ENCODE measurements at regions not wholly inside any gene's neighbourhood (a gene's known extent, or its start where the extent isn't known, plus 50 kb on each side); places are given as distances from the start of the nearest gene placed in this dataset.

DNA sequence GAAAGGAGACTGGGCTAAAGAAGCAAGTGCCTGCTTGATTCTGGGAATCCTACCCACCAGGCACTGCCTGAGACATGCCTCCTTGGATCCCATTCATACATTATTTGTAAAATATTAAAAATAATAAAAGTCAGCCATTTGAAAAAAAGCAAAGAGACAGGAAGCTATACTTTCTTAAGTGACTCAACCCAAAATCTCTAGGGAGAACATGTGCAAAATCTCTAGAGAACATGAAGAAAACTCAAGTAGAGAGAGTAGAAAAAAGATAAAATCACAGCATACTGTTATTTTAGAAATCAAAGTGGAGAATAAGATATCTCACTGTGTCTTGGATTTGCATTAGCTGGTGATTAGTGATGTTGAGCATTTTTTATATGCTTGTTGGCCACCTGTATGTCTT is 197.2 kb upstream of the GGTLC1 start:
- H3K4me1 ChIP-seq (ENCODE audit: insufficient read depth, low read length) = no peaks in the 10 kb centered on the region
- POLR2A ChIA-PET (ENCODE audit: unreplicated experiment) = no interaction called here
- ATAC-seq (no peak), DNase-seq (no peak)
- H3K9me3 ChIP-seq (ENCODE audit: low read length) = peaks cover 3% of the 10 kb centered on the region; the same call in 1 of the 2 replicates
- H3K9me2 ChIP-seq (replicated peaks; ENCODE audit: low read length) = no peaks in the 10 kb centered on the region
- H3K79me2 ChIP-seq (ENCODE audit: low read length) = no peaks in the 10 kb centered on the region
- CTCF ChIA-PET = no interaction called here
- no peak overlapping the region for H3K9ac ChIP-seq (ENCODE audit: low read length)
- BruUV-seq (replicated peaks) = no TSS peak
- no peak overlapping the region for H3K27ac ChIP-seq (ENCODE audit: low read length)
- no peaks in the 10 kb centered on the region for H3K36me3 ChIP-seq (ENCODE audit: low read depth, low read length)
- H3K27me3 ChIP-seq (ENCODE audit: low read length) = no peaks in the 10 kb centered on the region
- H3K4me2 ChIP-seq (ENCODE audit: low read length) = no peak overlapping the region
- no peak overlapping the region for H2AFZ ChIP-seq (ENCODE audit: low read length)
- no peak overlapping the region for H3K4me3 ChIP-seq (ENCODE audit: low read length)
- no peaks in the 10 kb centered on the region for H4K20me1 ChIP-seq (ENCODE audit: low read length)
- intact Hi-C loops (cut with micrococcal nuclease) = no loop called here
- no peak for TF ChIP-seq EZH2 (IDR thresholded peaks at IDR 0.05; ENCODE audit: low read length, unreplicated experiment)
- TF ChIP-seq, protein P1, sequence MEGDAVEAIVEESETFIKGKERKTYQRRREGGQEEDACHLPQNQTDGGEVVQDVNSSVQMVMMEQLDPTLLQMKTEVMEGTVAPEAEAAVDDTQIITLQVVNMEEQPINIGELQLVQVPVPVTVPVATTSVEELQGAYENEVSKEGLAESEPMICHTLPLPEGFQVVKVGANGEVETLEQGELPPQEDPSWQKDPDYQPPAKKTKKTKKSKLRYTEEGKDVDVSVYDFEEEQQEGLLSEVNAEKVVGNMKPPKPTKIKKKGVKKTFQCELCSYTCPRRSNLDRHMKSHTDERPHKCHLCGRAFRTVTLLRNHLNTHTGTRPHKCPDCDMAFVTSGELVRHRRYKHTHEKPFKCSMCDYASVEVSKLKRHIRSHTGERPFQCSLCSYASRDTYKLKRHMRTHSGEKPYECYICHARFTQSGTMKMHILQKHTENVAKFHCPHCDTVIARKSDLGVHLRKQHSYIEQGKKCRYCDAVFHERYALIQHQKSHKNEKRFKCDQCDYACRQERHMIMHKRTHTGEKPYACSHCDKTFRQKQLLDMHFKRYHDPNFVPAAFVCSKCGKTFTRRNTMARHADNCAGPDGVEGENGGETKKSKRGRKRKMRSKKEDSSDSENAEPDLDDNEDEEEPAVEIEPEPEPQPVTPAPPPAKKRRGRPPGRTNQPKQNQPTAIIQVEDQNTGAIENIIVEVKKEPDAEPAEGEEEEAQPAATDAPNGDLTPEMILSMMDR (conservative IDR thresholded peaks at IDR 0.05; ENCODE audit: low read depth, low read length) = no peak
- TF ChIP-seq EZH2phosphoT487 (IDR thresholded peaks at IDR 0.05; ENCODE audit: borderline replicate concordance, low read length) = no peak
- no peaks in the 10 kb centered on the region for H3F3A ChIP-seq (ENCODE audit: low read length, unreplicated experiment)

DNA sequence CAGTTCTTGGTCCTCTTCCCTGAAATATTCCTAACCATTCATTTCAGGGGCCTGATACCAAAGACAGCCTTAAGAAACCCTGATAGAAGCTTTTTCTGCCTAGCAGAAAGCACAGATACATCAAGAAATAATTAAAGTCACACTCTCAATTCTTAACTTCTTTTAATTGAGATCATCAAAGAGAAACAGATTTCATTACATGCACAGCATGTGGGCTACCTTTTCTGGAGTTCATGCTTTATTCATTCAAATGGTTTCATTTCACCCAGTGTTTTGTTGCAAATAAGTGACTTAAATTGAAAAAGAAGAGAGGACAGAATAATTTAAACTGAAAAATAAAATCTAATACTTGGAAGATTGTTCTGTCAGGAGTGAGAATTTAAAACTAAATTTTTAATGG is 192.6 kb upstream of the GGTLC1 start:
- DNase-seq (no peak), ATAC-seq (no peak)
- H3K36me3 ChIP-seq (ENCODE audit: low read depth, low read length) = peaks cover 7% of the 10 kb centered on the region
- ChIA-PET CTCF (no interaction called here), POLR2A (ENCODE audit: unreplicated experiment) (no interaction called here)
- H3K9ac ChIP-seq (ENCODE audit: low read length) = no peak overlapping the region
- no peak overlapping the region for H3K27ac ChIP-seq (ENCODE audit: low read length)
- no peak overlapping the region for H2AFZ ChIP-seq (ENCODE audit: low read length)
- intact Hi-C loops (cut with micrococcal nuclease) = no loop called here
- no TSS peak for BruUV-seq (replicated peaks)
- TF ChIP-seq EZH2phosphoT487 (IDR thresholded peaks at IDR 0.05; ENCODE audit: borderline replicate concordance, low read length) (no peak), EZH2 (IDR thresholded peaks at IDR 0.05; ENCODE audit: low read length, unreplicated experiment) (no peak)
- TF ChIP-seq, protein P1 (conservative IDR thresholded peaks at IDR 0.05; ENCODE audit: low read depth, low read length) = no peak
- no peak overlapping the region for H3K4me3 ChIP-seq (ENCODE audit: low read length)
- H4K20me1 ChIP-seq (ENCODE audit: low read length) = no peaks in the 10 kb centered on the region
- no peaks in the 10 kb centered on the region for H3K9me3 ChIP-seq (ENCODE audit: low read length)
- H3K9me2 ChIP-seq (replicated peaks; ENCODE audit: low read length) = no peaks in the 10 kb centered on the region
- no peaks in the 10 kb centered on the region for H3K27me3 ChIP-seq (ENCODE audit: low read length)
- no peaks in the 10 kb centered on the region for H3K79me2 ChIP-seq (ENCODE audit: low read length)
- no peaks in the 10 kb centered on the region for H3K4me1 ChIP-seq (ENCODE audit: insufficient read depth, low read length)
- H3K4me2 ChIP-seq (ENCODE audit: low read length) = no peak overlapping the region
- no peaks in the 10 kb centered on the region for H3F3A ChIP-seq (ENCODE audit: low read length, unreplicated experiment)

DNA sequence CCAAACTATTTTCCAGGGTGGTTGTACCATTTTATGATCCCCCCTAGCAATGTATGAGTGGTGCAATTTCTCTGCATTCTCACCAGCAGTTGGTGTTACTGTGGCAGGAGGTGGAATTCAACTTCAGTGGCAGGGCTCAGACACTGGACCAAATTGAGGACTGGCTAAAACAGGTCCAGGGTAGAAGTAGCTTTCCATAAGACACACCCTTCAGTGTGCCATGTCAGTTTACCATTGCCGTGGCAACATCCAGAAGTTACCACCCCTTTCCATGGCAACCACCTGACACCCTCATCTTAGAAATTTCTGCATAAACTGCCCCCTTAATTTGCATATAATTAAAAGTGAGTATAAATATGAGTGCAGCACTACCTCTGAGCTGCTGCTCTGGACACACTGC is 180.7 kb upstream of the GGTLC1 start:
- Histone ChIP-seq H3F3A (ENCODE audit: low read length, unreplicated experiment) (peaks cover 3% of the 10 kb centered on the region), H3K9ac (ENCODE audit: low read length) (no peak overlapping the region), H4K20me1 (ENCODE audit: low read length) (no peaks in the 10 kb centered on the region; the same call in 1 of the 2 replicates), H3K9me3 (ENCODE audit: low read length) (peaks cover 13% of the 10 kb centered on the region), H3K79me2 (ENCODE audit: low read length) (peaks cover 6% of the 10 kb centered on the region), H3K4me1 (ENCODE audit: insufficient read depth, low read length) (no peaks in the 10 kb centered on the region), H2AFZ (ENCODE audit: low read length) (no peak overlapping the region), H3K9me2 (replicated peaks; ENCODE audit: low read length) (no peaks in the 10 kb centered on the region), H3K27me3 (ENCODE audit: low read length) (no peaks in the 10 kb centered on the region), H3K4me3 (ENCODE audit: low read length) (no peak overlapping the region), H3K36me3 (ENCODE audit: low read depth, low read length) (peaks cover 61% of the 10 kb centered on the region), H3K4me2 (ENCODE audit: low read length) (no peak overlapping the region), H3K27ac (ENCODE audit: low read length) (no peak overlapping the region)
- CTCF ChIA-PET = no interaction called here
- DNase-seq (no peak), ATAC-seq (no peak)
- BruUV-seq (replicated peaks) = no TSS peak
- intact Hi-C loops (cut with micrococcal nuclease) = no loop called here
- no peak for TF ChIP-seq EZH2phosphoT487 (IDR thresholded peaks at IDR 0.05; ENCODE audit: borderline replicate concordance, low read length)
- TF ChIP-seq, protein P1 (conservative IDR thresholded peaks at IDR 0.05; ENCODE audit: low read depth, low read length) = no peak
- TF ChIP-seq EZH2 (IDR thresholded peaks at IDR 0.05; ENCODE audit: low read length, unreplicated experiment) = no peak
- POLR2A ChIA-PET (ENCODE audit: unreplicated experiment) = no interaction called here
